ENCODE measurements at regions not wholly inside any gene's neighbourhood (a gene's known extent, or its start where the extent isn't known, plus 50 kb on each side); places are given as distances from the start of the nearest gene placed in this dataset.

DNA sequence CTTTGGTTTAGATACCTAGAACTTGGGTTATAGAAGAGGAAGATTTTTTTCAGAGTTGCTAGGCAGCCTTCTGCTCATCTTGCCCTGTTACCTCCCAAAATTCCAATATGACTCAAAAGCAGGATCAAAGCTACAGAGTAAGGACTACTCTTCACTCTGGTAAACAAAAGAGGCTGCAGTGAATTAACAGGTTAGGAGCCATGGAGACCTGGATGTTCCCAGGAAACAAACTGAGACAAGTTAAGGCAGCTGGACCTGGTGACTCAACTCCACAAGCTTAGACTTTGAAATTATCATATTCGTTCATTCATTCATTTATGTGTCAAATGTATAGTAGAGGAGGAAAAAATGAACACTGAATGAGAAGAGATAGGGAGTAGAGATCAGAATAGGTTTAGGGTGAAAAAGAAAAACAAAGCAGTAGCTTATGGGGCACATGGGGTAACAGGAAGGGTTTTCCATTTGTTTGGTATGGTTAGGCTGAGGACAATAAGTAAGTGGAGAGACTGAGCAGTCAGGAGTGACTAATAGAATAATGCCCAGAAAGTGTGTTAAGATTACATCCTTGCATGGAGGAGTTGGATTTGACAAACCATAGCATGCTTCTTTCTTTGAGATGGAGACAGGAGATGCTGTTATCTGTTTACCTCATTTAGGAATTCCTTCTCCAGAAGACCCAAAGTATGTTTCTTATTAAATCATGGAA, 464.0 kb upstream of the ZNF608 start:
- H3K27ac Mint-ChIP-seq, result no peak overlapping the region
- intact Hi-C loops (cut with micrococcal nuclease), result no loop called here

DNA sequence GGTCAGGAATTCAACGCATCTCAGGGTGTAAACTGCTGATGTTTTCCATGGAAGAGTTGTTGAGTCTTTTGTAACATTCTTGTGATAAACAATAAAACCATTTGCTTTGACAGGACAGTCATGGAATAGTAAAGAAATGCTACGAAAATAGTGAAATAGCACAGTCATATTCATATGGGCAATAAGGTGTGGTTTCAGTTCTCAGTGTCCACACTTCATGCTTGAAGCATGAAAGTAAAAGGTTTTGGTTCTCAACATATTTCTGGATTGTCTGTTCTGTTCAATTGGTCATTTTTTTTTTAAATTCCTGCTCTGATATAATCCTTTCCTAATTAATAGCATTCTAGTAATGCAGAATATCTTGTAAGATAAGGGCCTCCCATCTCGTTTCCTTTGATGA, 467.6 kb upstream of the ZNF608 start:
- Mint-ChIP-seq H3K27ac (no peak overlapping the region), H3K4me1 (ENCODE audit: low read depth) (no peaks in the 10 kb centered on the region), H3K36me3 (no peaks in the 10 kb centered on the region), H3K27me3 (no peaks in the 10 kb centered on the region), H3K9me3 (peaks cover 7% of the 10 kb centered on the region), H3K4me3 (no peak overlapping the region)
- CTCF ChIA-PET, result no interaction called here
- POLR2A ChIA-PET, result no interaction called here
- DNase-seq, result no peak
- intact Hi-C loops (cut with micrococcal nuclease), result no loop called here

More for the DNA sequence above, 464.0 kb upstream of the ZNF608 start:
- Mint-ChIP-seq H3K36me3 (no peaks in the 10 kb centered on the region), H3K4me3 (no peak overlapping the region), H3K27me3 (no peaks in the 10 kb centered on the region), H3K4me1 (ENCODE audit: low read depth) (no peaks in the 10 kb centered on the region), H3K9me3 (peaks cover 8% of the 10 kb centered on the region)
- CTCF ChIA-PET, result no interaction called here
- no peak for DNase-seq
- POLR2A ChIA-PET, result no interaction called here

DNA sequence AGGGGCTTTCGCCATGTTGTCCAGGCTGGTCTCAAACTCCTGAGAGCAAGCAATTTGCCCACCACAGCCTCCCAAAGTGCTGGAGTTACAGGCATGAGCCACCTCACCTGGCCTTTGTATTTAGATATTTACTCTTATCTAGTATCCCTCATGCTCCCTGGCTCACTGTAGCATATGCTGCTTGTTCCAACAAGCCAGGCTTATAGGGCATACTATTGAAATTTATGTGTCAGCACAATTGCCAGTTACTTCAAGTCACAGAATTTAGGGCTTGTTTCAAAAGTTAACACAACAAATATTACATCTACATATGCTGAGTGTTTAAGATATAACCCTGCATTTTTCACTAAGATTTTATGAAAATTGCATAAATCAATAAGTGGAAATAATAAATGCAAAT, 469.2 kb upstream of the ZNF608 start:
- H3K27ac Mint-ChIP-seq, result no peak overlapping the region
- no peaks in the 10 kb centered on the region for H3K4me1 Mint-ChIP-seq (ENCODE audit: low read depth)
- DNase-seq, result no peak
- peaks cover 7% of the 10 kb centered on the region for H3K9me3 Mint-ChIP-seq
- H3K4me3 Mint-ChIP-seq, result no peak overlapping the region
- POLR2A ChIA-PET, result no interaction called here
- intact Hi-C loops (cut with micrococcal nuclease), result no loop called here
- no peaks in the 10 kb centered on the region for H3K27me3 Mint-ChIP-seq
- no peaks in the 10 kb centered on the region for H3K36me3 Mint-ChIP-seq
- CTCF ChIA-PET, result no interaction called here

DNA sequence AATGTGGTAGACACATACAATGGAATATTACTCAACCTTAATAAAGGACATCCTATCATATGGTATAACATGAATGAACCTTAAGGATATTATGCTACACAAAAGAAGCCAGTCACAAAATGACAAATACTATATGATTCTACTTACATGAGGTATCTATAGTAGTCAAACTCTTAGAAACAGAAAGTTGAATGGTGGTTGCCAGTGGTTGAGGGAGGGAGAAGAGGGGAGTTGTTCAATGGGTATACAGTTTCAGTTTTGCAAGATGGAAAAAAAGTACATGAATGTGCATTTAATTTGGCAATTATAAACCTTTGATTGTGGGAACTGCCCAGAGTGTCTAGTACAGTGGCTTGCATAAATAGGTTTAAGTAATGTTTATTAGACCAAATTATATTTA, 473.3 kb upstream of the ZNF608 start:
- no peak overlapping the region for H3K4me3 Mint-ChIP-seq
- H3K36me3 Mint-ChIP-seq, result no peaks in the 10 kb centered on the region
- POLR2A ChIA-PET, result no interaction called here
- H3K9me3 Mint-ChIP-seq, result peaks cover 7% of the 10 kb centered on the region
- H3K4me1 Mint-ChIP-seq (ENCODE audit: low read depth), result no peaks in the 10 kb centered on the region
- DNase-seq, result no peak
- intact Hi-C loops (cut with micrococcal nuclease), result no loop called here
- CTCF ChIA-PET, result no interaction called here
- no peak overlapping the region for H3K27ac Mint-ChIP-seq
- no peaks in the 10 kb centered on the region for H3K27me3 Mint-ChIP-seq

DNA sequence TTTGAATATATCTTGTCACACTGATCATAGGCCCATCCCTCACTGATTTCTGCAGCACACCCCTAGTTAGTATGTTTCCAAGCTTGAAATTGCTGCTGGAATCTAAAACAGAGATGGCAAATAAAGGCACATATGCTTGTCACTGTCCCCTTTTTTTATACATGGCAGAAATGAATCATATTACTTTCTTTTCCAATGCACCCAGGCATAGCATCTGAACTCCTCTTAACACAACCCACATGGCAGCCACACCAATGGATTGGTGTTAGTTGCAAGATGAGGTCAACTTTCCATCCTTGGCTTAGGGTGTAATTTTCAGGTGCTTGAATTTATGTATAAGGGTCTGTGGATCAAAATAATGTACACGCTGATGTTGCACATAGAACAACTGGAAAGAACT, 473.8 kb upstream of the ZNF608 start:
- intact Hi-C loops (cut with micrococcal nuclease), result no loop called here

DNA sequence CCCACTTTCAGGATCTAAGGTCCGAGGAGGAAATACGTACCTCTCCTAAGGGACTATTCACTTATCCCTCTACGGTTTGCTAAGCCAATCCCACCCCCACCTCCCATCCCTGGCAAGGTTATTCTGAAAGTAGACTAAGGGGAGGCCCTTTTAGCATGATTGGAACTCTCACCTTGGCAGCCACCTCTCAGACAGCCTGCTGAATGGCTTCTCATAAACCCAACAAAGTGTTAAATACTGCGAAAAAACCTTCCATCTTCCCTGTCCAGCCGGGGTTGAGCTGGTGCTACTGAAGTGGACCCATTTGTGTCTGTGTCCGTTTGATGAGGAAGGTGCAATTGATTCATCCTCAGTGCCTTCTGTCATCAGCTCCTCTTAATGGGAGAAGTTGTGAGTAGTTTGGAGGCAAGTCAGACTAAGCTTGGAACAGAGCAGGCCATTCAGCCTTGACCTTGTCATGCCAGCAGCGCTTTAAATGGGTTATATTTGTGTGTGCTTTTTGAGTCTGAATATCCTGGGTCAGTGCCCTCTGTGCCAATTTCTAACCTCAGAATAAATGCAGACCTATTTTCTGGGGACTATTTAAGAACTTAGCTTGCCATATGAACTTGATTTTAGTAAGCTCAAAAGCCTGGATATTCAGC, 476.3 kb upstream of the ZNF608 start:
- intact Hi-C loops (cut with micrococcal nuclease), result no loop called here
- DNase-seq, result no peak
- H3K27ac Mint-ChIP-seq, result no peak overlapping the region
- ChIA-PET CTCF (interaction anchor here (0.6 kb wide), 1 partner anchor 38 kb away, joined by 3 read pairs; no protein-coding TSS in a partner anchor), POLR2A (no interaction called here)
- H3K27me3 Mint-ChIP-seq, result no peaks in the 10 kb centered on the region
- H3K36me3 Mint-ChIP-seq, result no peaks in the 10 kb centered on the region
- no peak overlapping the region for H3K4me3 Mint-ChIP-seq
- peaks cover 5% of the 10 kb centered on the region for H3K9me3 Mint-ChIP-seq
- no peaks in the 10 kb centered on the region for H3K4me1 Mint-ChIP-seq (ENCODE audit: low read depth)

More for the DNA sequence above, 473.8 kb upstream of the ZNF608 start:
- POLR2A ChIA-PET, result no interaction called here
- no peaks in the 10 kb centered on the region for H3K4me1 Mint-ChIP-seq (ENCODE audit: low read depth)
- no peak overlapping the region for H3K4me3 Mint-ChIP-seq
- peaks cover 7% of the 10 kb centered on the region for H3K9me3 Mint-ChIP-seq
- no peak for DNase-seq
- H3K27me3 Mint-ChIP-seq, result no peaks in the 10 kb centered on the region
- H3K36me3 Mint-ChIP-seq, result no peaks in the 10 kb centered on the region
- no peak overlapping the region for H3K27ac Mint-ChIP-seq
- CTCF ChIA-PET, result no interaction called here

DNA sequence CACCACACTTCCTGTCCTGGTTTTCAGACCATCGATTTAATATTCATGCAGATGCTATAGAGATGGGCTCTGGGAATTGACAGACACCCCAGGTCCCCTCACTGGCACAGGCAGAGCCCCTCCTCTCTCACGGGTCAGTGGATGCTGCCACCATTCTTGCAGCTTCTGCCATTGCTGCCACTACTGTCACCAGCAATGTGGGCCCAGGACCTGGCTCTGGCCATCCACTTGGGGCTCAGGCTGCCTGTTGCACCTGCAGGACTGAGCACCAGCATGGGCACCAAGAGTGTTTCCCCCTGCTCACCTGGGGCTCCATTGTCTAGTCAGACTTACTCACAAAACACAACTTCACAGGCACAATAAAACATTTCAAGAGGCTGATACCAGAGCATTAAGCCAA, 479.0 kb upstream of the ZNF608 start:
- Mint-ChIP-seq H3K36me3 (no peaks in the 10 kb centered on the region), H3K4me1 (ENCODE audit: low read depth) (no peaks in the 10 kb centered on the region), H3K9me3 (peaks cover 8% of the 10 kb centered on the region), H3K27ac (no peak overlapping the region), H3K27me3 (no peaks in the 10 kb centered on the region), H3K4me3 (no peak overlapping the region)
- no peak for DNase-seq
- intact Hi-C loops (cut with micrococcal nuclease), result no loop called here
- POLR2A ChIA-PET, result no interaction called here
- CTCF ChIA-PET, result no interaction called here

DNA sequence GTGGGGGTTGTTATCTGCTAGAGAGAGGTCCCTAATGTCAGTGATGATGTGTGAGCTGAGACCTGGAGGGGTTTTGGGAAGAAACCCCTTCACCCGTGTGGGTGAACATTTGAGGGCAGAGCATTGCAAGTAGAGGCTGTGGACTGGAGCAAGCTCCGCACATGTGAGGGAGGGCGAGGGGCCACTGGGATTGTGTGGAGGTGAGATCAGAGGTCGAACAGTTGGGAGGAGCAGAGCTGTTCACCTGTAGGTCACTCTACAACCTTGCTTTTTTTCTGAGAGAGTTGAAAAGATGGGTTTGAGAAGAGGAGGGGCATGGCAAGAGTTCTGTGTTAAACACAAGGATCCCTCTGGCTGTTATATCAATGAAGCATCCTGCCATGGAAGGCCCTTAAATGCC, 480.4 kb upstream of the ZNF608 start:
- ChIA-PET CTCF (interaction anchor here (1.7 kb wide), 1 partner anchor 26 kb away, joined by 3 read pairs; no protein-coding TSS in a partner anchor), POLR2A (no interaction called here)
- H3K36me3 Mint-ChIP-seq, result no peaks in the 10 kb centered on the region
- no peak overlapping the region for H3K27ac Mint-ChIP-seq
- peaks cover 8% of the 10 kb centered on the region for H3K9me3 Mint-ChIP-seq
- no peak overlapping the region for H3K4me3 Mint-ChIP-seq
- DNase-seq, result no peak
- intact Hi-C loops (cut with micrococcal nuclease), result no loop called here
- no peaks in the 10 kb centered on the region for H3K4me1 Mint-ChIP-seq (ENCODE audit: low read depth)
- H3K27me3 Mint-ChIP-seq, result no peaks in the 10 kb centered on the region

DNA sequence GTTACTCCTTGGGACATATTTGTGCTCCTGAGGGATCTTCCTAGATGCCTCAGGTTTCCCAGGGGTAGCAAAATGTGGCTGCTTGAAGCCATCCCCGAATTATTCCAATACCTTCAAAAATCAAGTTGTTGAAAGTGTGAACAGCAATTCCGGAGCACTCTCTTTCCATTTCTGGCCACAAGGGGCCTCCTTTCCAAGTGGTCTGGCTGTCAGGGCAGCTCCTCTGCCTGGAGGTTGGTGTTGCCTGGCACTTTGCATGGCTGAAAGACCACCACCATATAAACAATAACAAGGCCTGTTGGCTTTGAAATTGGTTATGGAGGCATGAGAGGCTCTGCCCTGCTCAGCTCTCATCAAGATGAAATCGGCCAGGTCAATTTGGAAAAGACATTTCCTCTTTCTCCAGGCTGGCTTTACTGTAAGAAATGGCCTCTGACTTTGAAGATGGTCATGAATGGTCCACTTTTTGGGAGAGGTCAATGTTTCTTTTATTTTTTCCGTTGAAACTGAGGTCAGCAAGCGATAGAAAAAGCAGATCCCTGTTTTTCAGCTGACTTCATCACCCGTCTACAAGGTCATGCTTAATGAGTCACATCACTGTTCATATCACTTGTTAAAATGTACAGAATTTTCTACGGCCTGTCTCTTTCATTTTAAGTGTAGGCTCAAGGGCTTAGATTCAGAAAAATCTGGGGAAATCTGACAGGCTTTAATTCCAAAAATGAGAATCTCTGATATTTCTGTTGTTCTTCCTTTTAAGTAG, 481.1 kb upstream of the ZNF608 start:
- POLR2A ChIA-PET, result no interaction called here
- DNase-seq, result no peak
- Mint-ChIP-seq H3K36me3 (no peaks in the 10 kb centered on the region), H3K27me3 (no peaks in the 10 kb centered on the region), H3K4me3 (no peak overlapping the region), H3K9me3 (peaks cover 8% of the 10 kb centered on the region), H3K4me1 (ENCODE audit: low read depth) (no peaks in the 10 kb centered on the region), H3K27ac (no peak overlapping the region)
- CTCF ChIA-PET, result interaction anchor here (1.7 kb wide), 1 partner anchor 27 kb away, joined by 3 read pairs; no protein-coding TSS in a partner anchor
- intact Hi-C loops (cut with micrococcal nuclease), result no loop called here

DNA sequence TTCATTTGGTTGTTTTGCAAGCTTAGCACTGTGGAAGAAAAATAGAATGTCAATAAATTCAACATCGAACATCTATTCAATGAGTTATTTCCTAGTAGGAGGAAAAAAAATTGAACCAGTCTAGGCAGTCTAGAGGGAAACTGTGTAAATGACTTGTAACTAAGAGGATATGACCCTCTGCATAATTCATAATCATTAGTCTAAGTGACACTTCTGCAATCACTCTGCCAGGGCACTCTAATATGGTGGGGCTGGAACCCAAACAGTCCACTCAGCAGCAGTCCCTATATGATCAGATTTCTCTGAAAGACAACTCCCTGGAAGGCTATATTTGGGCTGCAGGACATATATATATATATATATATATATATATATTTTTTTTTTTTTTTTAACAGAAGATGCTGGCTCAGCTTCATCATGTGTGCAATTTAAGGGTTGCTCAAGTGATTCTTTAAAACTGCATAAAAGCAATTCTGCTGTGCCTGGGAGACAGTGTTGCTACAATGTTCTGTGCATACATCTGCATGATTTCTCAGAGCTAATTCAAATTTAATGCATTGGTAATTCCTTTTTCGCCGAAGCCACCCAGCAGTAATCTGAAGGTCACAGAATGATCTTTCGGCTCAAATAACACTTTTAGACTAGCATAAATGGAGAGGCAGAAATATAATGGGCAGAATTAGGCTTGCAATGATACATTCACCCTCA, 482.1 kb upstream of the ZNF608 start:
- ChIA-PET POLR2A (no interaction called here), CTCF (interaction anchor here (1.7 kb wide), 1 partner anchor 28 kb away, joined by 3 read pairs; no protein-coding TSS in a partner anchor)
- no peak for DNase-seq
- Mint-ChIP-seq H3K4me1 (ENCODE audit: low read depth) (no peaks in the 10 kb centered on the region), H3K4me3 (no peak overlapping the region), H3K27ac (no peak overlapping the region), H3K36me3 (no peaks in the 10 kb centered on the region), H3K27me3 (no peaks in the 10 kb centered on the region), H3K9me3 (peaks cover 8% of the 10 kb centered on the region)
- intact Hi-C loops (cut with micrococcal nuclease), result no loop called here

DNA sequence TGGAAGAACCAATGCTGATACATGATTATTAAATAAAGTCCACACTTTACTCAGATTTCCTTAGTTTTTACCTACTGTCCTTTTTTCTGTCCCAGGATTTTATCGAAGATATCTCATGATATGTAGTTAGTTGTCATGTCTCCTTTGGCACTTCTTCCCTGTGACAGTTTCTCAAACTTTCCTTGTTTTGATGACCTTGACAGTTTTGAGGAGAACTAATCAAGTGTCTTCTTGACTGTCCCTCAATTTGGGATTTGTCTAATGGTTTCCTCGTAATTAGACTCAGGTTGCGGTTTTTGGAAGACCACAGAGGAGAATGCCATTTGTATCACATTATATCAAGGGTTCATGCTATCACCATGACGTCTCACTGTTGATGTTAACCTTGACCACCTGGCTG, 483.1 kb upstream of the ZNF608 start:
- Mint-ChIP-seq H3K27ac (no peak overlapping the region), H3K36me3 (no peaks in the 10 kb centered on the region), H3K27me3 (no peaks in the 10 kb centered on the region), H3K4me3 (no peak overlapping the region), H3K4me1 (ENCODE audit: low read depth) (no peaks in the 10 kb centered on the region), H3K9me3 (peaks cover 8% of the 10 kb centered on the region)
- CTCF ChIA-PET, result no interaction called here
- POLR2A ChIA-PET, result no interaction called here
- DNase-seq, result no peak
- intact Hi-C loops (cut with micrococcal nuclease), result no loop called here

DNA sequence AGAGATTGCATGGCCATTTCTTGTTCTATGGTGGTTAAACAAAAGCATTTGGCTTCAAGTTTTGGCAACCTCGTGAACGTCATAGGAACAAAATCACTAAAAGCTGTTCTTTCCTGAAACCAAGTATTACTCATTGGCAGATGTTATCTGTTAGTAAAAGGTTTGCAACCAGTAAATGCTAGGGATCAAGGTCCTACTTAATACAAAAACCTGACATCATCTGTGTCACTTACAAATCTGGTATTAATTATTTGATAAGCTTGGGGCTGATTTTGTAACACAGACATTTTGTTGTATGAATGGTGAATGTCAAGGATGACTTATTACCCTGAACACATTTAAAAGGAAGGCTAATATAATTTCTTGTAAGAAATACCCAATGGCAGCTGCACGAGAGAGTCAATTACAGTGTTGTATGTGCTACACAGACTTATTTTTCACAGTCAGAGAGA, 486.4 kb upstream of the ZNF608 start:
- Mint-ChIP-seq H3K9me3 (peaks cover 8% of the 10 kb centered on the region), H3K27ac (no peak overlapping the region), H3K4me3 (no peak overlapping the region), H3K27me3 (no peaks in the 10 kb centered on the region), H3K4me1 (ENCODE audit: low read depth) (no peaks in the 10 kb centered on the region), H3K36me3 (no peaks in the 10 kb centered on the region)
- intact Hi-C loops (cut with micrococcal nuclease), result no loop called here
- ChIA-PET POLR2A (no interaction called here), CTCF (no interaction called here)
- DNase-seq, result no peak

All from activated CD4-positive, alpha-beta memory T cell treated with anti-CD3 and anti-CD28 coated beads for 36 hours (primary cell).